DND-41 (cell line): ENCODE measurements at regions not wholly inside any gene's neighbourhood (a gene's known extent, or its start where the extent isn't known, plus 50 kb on each side); places are given as distances from the start of the nearest gene placed in this dataset.

Experiments used
- ATAC-seq: fragments of 200-7000 bp; cut with Tn5 transposase; 3 replicates; pipeline ENCODE4 v1.9.1; 2021; ENCODE audit warnings: low read depth; ENCODE audit not compliant: insufficient read depth
- DNase-seq: peaks from one replicate; pipeline ENCODE4 v3.0.0-alpha.2; 2020
- H2AFZ ChIP-seq: 2 replicates; pipeline ENCODE4 v1.6.0; 2012; ENCODE audit warnings: low read depth, low read length
- H3K27ac ChIP-seq: 2 replicates; pipeline ENCODE4 v1.5.1; 2012; ENCODE audit warnings: low read length, inconsistent platforms
- H3K27me3 ChIP-seq: fragments of 200-600 bp; sonication (generic); 2 replicates; pipeline ENCODE4 v1.6.0; 2012; ENCODE audit warnings: low read length, mild to moderate bottlenecking, inconsistent platforms; ENCODE audit not compliant: insufficient read depth, poor library complexity
- H3K36me3 ChIP-seq: 2 replicates; pipeline ENCODE4 v1.5.1; 2012; ENCODE audit warnings: low read length, inconsistent platforms; ENCODE audit not compliant: insufficient read depth
- H3K4me1 ChIP-seq: 2 replicates; pipeline ENCODE4 v1.5.1; 2012; ENCODE audit warnings: mild to moderate bottlenecking, low read length; ENCODE audit not compliant: insufficient read depth
- H3K4me2 ChIP-seq: 2 replicates; pipeline ENCODE4 v1.6.0; 2012; ENCODE audit warnings: mild to moderate bottlenecking, moderate library complexity, low read length, inconsistent platforms; ENCODE audit not compliant: insufficient read depth
- H3K4me3 ChIP-seq, 2 experiments: fragments of 200-600 bp in 1 of 2; shearing (Covaris generic) in 1 of 2; 2 replicates each; pipeline ENCODE4 v1.5.1; 2012 to 2016; ENCODE audit warnings: inconsistent platforms in 2 of 2, low read length in 2 of 2, mild to moderate bottlenecking in 2 of 2, low read depth in 1 of 2, moderate library complexity in 1 of 2
- H3K79me2 ChIP-seq: 2 replicates; pipeline ENCODE4 v1.6.0; 2012; ENCODE audit warnings: low read length, inconsistent platforms; ENCODE audit not compliant: insufficient read depth
- H3K9ac ChIP-seq: 2 replicates; pipeline ENCODE4 v1.6.0; 2012; ENCODE audit warnings: low read depth, mild to moderate bottlenecking, inconsistent platforms, low read length, moderate library complexity
- H3K9me3 ChIP-seq: 2 replicates; pipeline ENCODE4 v1.5.1; 2012; ENCODE audit warnings: low read length, moderate library complexity, mild to moderate bottlenecking, inconsistent platforms; ENCODE audit not compliant: insufficient read depth, severe bottlenecking
- H4K20me1 ChIP-seq: 2 replicates; pipeline ENCODE4 v1.6.0; 2012; ENCODE audit warnings: low read length; ENCODE audit not compliant: insufficient read depth
- CTCF ChIP-seq: IDR thresholded peaks from 2 replicates; pipeline ENCODE4 v1.5.1; 2012; ENCODE audit warnings: borderline replicate concordance, low read length, moderate library complexity, mild to moderate bottlenecking; ENCODE audit not compliant: poor library complexity, severe bottlenecking; ENCODE audit errors: extremely low read depth
- EZH2 ChIP-seq: IDR thresholded peaks from 3 replicates; pipeline ENCODE4 v1.6.1; 2012; ENCODE audit warnings: borderline replicate concordance, low read depth, mild to moderate bottlenecking, moderate library complexity, low read length, inconsistent platforms; ENCODE audit not compliant: severe bottlenecking

GRCh38 chr13:81326913-81327312, 986.0 kb upstream of the SPRY2 start:
- H3K79me2 ChIP-seq = no peaks in the 10 kb centered on the region
- no peak overlapping the region for H2AFZ ChIP-seq
- no peak overlapping the region for H3K4me3 ChIP-seq
- H4K20me1 ChIP-seq = no peaks in the 10 kb centered on the region
- no peak overlapping the region for H3K4me2 ChIP-seq
- no peaks in the 10 kb centered on the region for H3K4me1 ChIP-seq
- no peaks in the 10 kb centered on the region for H3K27me3 ChIP-seq
- peaks cover 13% of the 10 kb centered on the region for H3K9me3 ChIP-seq
- no peak for DNase-seq
- H3K36me3 ChIP-seq = no peaks in the 10 kb centered on the region
- no peak overlapping the region for H3K9ac ChIP-seq
- no peak overlapping the region for H3K27ac ChIP-seq
- no peak for TF ChIP-seq EZH2
- TF ChIP-seq CTCF = no peak
- ATAC-seq = no peak

- Histone ChIP-seq H3K79me2 (no peaks in the 10 kb centered on the region), H2AFZ (no peak overlapping the region), H3K4me3 (no peak overlapping the region), H3K4me2 (no peak overlapping the region), H3K9ac (no peak overlapping the region), H3K36me3 (no peaks in the 10 kb centered on the region), H3K4me1 (no peaks in the 10 kb centered on the region), H3K27ac (no peak overlapping the region), H4K20me1 (no peaks in the 10 kb centered on the region), H3K9me3 (no peaks in the 10 kb centered on the region), H3K27me3 (no peaks in the 10 kb centered on the region)
- TF ChIP-seq CTCF (no peak), EZH2 (no peak)
- DNase-seq (no peak), ATAC-seq (no peak)
These were observed 979.6 kb upstream of the SPRY2 start for GRCh38 chr13:81320516-81320915.

- no peak overlapping the region for H3K9ac ChIP-seq
- H3K4me3 ChIP-seq = no peak overlapping the region
- H3K36me3 ChIP-seq = no peaks in the 10 kb centered on the region
- ATAC-seq (no peak), DNase-seq (no peak)
- H2AFZ ChIP-seq = no peak overlapping the region
- no peaks in the 10 kb centered on the region for H3K27me3 ChIP-seq
- H3K4me2 ChIP-seq = no peak overlapping the region
- H4K20me1 ChIP-seq = no peaks in the 10 kb centered on the region
- TF ChIP-seq EZH2 (no peak), CTCF (no peak)
- H3K79me2 ChIP-seq = no peaks in the 10 kb centered on the region
- no peaks in the 10 kb centered on the region for H3K9me3 ChIP-seq
- H3K4me1 ChIP-seq = no peaks in the 10 kb centered on the region
- no peak overlapping the region for H3K27ac ChIP-seq
These were observed 978.4 kb upstream of the SPRY2 start for GRCh38 chr13:81319351-81319750.
